CD4-positive, alpha-beta memory T cell (primary cell): ENCODE measurements at regions not wholly inside any gene's neighbourhood (a gene's known extent, or its start where the extent isn't known, plus 50 kb on each side); places are given as distances from the start of the nearest gene placed in this dataset.

ENCODE experiments used
- CTCF ChIA-PET: fragments of 350-600 bp; sonication (Branson Sonifier 250); formaldehyde crosslinking; loops from one replicate; lab custom pipeline; 2021; ENCODE audit warnings: inconsistent platforms; ENCODE audit not compliant: partially characterized antibody; lab: Charles Lee
- POLR2A ChIA-PET: fragments of 350-600 bp; sonication (Branson Sonifier 250); formaldehyde crosslinking; loops from one replicate; lab custom pipeline; 2021; ENCODE audit not compliant: partially characterized antibody; lab: Charles Lee
- DNase-seq, 5 donors: peaks; one replicate each; pipeline versions ENCODE4 v3.0.0 to v3.0.0-alpha.2; 2020 to 2022; ENCODE audit warnings: mixed read lengths in 1 of 5
- H3K27ac ChIP-seq: one replicate; pipeline ENCODE4 v1.7.0; 2013; ENCODE audit warnings: low read depth, low read length
- H3K27me3 ChIP-seq: 2 replicates; pipeline ENCODE4 v1.7.0; 2013; ENCODE audit warnings: mild to moderate bottlenecking, low read length, moderate library complexity; ENCODE audit not compliant: insufficient read depth
- H3K36me3 ChIP-seq: 2 replicates; pipeline ENCODE4 v1.7.0; 2013; ENCODE audit warnings: mild to moderate bottlenecking, low read length, moderate library complexity; ENCODE audit not compliant: insufficient read depth
- H3K4me1 ChIP-seq: 2 replicates; pipeline ENCODE4 v1.7.0; 2013; ENCODE audit warnings: mild to moderate bottlenecking, low read length, moderate library complexity; ENCODE audit not compliant: insufficient read depth
- H3K4me3 ChIP-seq, 2 donors: one replicate each; pipeline ENCODE4 v1.7.0; 2013; ENCODE audit warnings: low read length in 2 of 2, mild to moderate bottlenecking in 1 of 2
- H3K9me3 ChIP-seq, 2 donors: one replicate each; pipeline ENCODE4 v1.7.0; 2013; ENCODE audit warnings: low read length in 2 of 2, control low read depth in 1 of 2; ENCODE audit not compliant: control insufficient read depth in 1 of 2
- H3K27ac Mint-ChIP-seq, 7 donors: one replicate each; pipeline ENCODE4 v1.8.0; 2020 to 2021; ENCODE audit warnings: mixed read lengths in 7 of 7, mild to moderate bottlenecking in 6 of 7, inconsistent platforms in 3 of 7, moderate library complexity in 3 of 7
- H3K27me3 Mint-ChIP-seq, 2 donors: one replicate each; pipeline ENCODE4 v1.8.0; 2020 to 2021; ENCODE audit warnings: mixed read lengths in 2 of 2
- H3K36me3 Mint-ChIP-seq, 2 donors: one replicate each; pipeline ENCODE4 v1.8.0; 2020 to 2021; ENCODE audit warnings: mixed read lengths in 2 of 2, inconsistent platforms in 1 of 2, mild to moderate bottlenecking in 1 of 2
- H3K4me1 Mint-ChIP-seq, 4 donors: one replicate each; pipeline ENCODE4 v1.8.0; 2020 to 2021; ENCODE audit warnings: mixed read lengths in 4 of 4, mild to moderate bottlenecking in 1 of 4
- H3K4me3 Mint-ChIP-seq, 8 donors: one replicate each; pipeline ENCODE4 v1.8.0; 2020 to 2021; ENCODE audit warnings: mixed read lengths in 8 of 8, mild to moderate bottlenecking in 7 of 8, moderate library complexity in 6 of 8, inconsistent platforms in 3 of 8
- H3K9me3 Mint-ChIP-seq, 8 donors: one replicate each; pipeline ENCODE4 v1.8.0; 2020 to 2021; ENCODE audit warnings: mixed read lengths in 8 of 8, mild to moderate bottlenecking in 5 of 8, inconsistent platforms in 3 of 8, moderate library complexity in 1 of 8
- intact Hi-C: fragments of 100-400 bp; cut with micrococcal nuclease; formaldehyde crosslinking; loops from one replicate; pipeline ENCODE4 v1.15.1; 2023

GRCh38 chr4:122326908-122327307, 51.9 kb upstream of the ADAD1 start:
- Mint-ChIP-seq H3K9me3 (no peaks in the 10 kb centered on the region), H3K27me3 (no peaks in the 10 kb centered on the region), H3K27ac (peak overlapping the region in 1 of 7 donors; percentile 64), H3K4me3 (no peak overlapping the region), H3K36me3 (peaks cover 46 to 59% of the 10 kb centered on the region in 2 donors), H3K4me1 (peaks cover 25 to 29% (median 26%) of the 10 kb centered on the region in 4 donors)
- DNase-seq, result no peak
- H3K27me3 ChIP-seq, result no peaks in the 10 kb centered on the region
- peaks cover 5% of the 10 kb centered on the region for H3K36me3 ChIP-seq
- POLR2A ChIA-PET, result interaction anchor here (1.3 kb wide), 1 partner anchor 252 kb away, joined by 3 read pairs; no protein-coding TSS in a partner anchor
- peaks cover 15% of the 10 kb centered on the region for H3K4me1 ChIP-seq
- H3K27ac ChIP-seq, result no peak overlapping the region
- H3K9me3 ChIP-seq, result no peaks in the 10 kb centered on the region
- CTCF ChIA-PET, result interaction anchor here (1.0 kb wide), 1 partner anchor 251 kb away, joined by 3 read pairs; no protein-coding TSS in a partner anchor
- intact Hi-C loops, result no loop called here
- H3K4me3 ChIP-seq, result no peak overlapping the region

DNA sequence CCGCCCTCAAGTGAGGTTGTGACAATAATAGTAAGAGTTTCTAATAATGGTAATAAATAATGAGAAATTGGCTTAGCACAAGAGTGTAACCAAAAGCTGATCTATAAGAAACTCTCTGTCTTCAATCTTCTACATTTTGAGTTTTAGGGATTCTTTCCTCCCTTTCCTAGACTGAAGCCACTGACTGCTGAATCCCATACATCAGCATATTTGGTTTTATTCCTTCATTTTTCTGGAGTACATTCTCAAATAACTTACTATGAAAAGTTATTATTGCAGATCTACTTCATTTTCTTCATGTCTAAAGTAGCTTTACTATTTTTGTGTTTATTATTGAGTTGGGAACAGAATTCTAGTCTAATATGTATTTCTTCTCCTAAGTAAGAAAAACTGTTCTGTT, 49.9 kb upstream of the ADAD1 start:
- H3K9me3 ChIP-seq, result no peaks in the 10 kb centered on the region
- peaks cover 10% of the 10 kb centered on the region for H3K36me3 ChIP-seq
- no peaks in the 10 kb centered on the region for H3K27me3 Mint-ChIP-seq
- POLR2A ChIA-PET, result no interaction called here
- CTCF ChIA-PET, result no interaction called here
- H3K27me3 ChIP-seq, result no peaks in the 10 kb centered on the region
- no peak overlapping the region for H3K27ac Mint-ChIP-seq
- peaks cover 12 to 13% (median 12%) of the 10 kb centered on the region in 4 donors for H3K4me1 Mint-ChIP-seq
- DNase-seq, result no peak
- no peak overlapping the region for H3K4me3 Mint-ChIP-seq
- H3K27ac ChIP-seq, result no peak overlapping the region
- H3K4me3 ChIP-seq, result no peak overlapping the region
- H3K4me1 ChIP-seq, result no peaks in the 10 kb centered on the region
- no peaks in the 10 kb centered on the region for H3K9me3 Mint-ChIP-seq
- intact Hi-C loops, result no loop called here
- H3K36me3 Mint-ChIP-seq, result peaks cover 46 to 49% of the 10 kb centered on the region in 2 donors
